GM13977 (cell line): ENCODE measurements at regions not wholly inside any gene's neighbourhood (a gene's known extent, or its start where the extent isn't known, plus 50 kb on each side); places are given as distances from the start of the nearest gene placed in this dataset.

Experiments
- DNase-seq: peaks from one replicate; pipeline ENCODE4 v3.0.0; 2012; ENCODE audit warnings: low spot score
- CTCF ChIP-seq: IDR thresholded peaks from 2 replicates; pipeline ENCODE4 v1.5.1; 2012; ENCODE audit warnings: mild to moderate bottlenecking, control low read depth; ENCODE audit not compliant: insufficient read depth; ENCODE audit errors: extremely low read depth, missing control alignments
- in situ Hi-C: fragments of 300-500 bp; cut with MboI; formaldehyde crosslinking; loops from one replicate; pipeline ENCODE4 v1.12.0; 2022; ENCODE audit warnings: low sequenced_read_pairs, low pct_unique_long_range_greater_than_20kb, mixed read lengths, inconsistent platforms; ENCODE audit not compliant: unreplicated experiment

DNA sequence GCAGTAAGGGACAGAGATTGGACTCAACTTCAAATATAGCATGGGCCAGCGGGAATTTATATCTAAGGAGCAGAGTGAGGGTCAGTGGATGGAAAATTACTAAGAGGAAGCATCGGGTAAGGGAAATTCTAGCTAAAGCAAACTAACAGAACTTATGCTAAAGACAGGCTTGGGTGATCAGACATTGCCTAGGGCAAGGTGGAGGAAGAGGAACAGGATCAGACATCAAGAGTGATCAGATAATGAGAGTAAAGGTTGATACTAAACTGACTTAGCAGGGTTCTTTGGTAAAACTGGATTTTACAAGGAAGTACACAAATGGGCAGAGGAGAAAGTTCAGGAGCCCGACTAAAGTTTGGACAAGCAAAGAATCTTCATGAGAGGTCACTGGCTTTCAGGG lies 86.3 kb upstream of the TOM1L1 start:
- no peak for TF ChIP-seq CTCF
- DNase-seq = no peak
- in situ Hi-C loops = no loop called here

DNA sequence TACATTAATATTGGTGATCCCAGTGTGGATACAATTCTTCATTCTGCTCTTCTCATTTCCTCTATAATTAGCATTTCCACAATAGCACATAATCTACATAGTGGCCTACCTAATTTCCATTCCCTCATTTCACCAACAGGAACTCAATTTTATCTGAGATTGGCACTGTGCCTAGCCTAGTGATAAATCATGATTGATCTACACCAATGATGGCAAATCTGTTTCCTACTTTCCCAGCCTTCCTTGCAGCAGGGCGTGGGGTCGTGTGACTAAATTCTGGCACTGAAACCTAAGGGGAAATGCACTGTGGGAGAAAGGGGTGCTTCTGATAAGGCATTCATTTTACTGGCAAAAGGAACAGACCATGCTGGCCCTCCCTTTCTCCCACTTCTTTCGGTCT lies 66.6 kb upstream of the TOM1L1 start:
- in situ Hi-C loops = no loop called here
- TF ChIP-seq CTCF = no peak
- DNase-seq = no peak

DNA sequence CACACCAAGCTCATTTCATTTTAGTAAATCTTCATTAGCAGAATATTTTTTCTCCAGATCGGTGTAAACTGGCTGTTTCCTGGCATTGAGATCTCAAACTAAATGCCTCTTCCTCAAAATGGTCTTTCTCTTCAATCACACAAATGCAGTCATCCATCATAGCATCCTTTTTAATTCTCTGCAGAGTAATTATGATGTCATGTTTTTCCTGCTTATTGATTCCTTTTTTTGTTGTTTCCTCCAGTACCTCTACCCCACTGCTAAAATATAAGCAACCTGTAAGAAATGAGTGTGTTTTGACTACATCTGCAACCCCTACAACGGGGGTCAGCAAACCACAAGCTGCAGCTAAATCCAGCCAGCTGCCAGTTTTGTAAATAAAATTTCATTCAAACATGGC lies 65.6 kb upstream of the TOM1L1 start:
- DNase-seq = no peak
- no peak for TF ChIP-seq CTCF
- in situ Hi-C loops = no loop called here

DNA sequence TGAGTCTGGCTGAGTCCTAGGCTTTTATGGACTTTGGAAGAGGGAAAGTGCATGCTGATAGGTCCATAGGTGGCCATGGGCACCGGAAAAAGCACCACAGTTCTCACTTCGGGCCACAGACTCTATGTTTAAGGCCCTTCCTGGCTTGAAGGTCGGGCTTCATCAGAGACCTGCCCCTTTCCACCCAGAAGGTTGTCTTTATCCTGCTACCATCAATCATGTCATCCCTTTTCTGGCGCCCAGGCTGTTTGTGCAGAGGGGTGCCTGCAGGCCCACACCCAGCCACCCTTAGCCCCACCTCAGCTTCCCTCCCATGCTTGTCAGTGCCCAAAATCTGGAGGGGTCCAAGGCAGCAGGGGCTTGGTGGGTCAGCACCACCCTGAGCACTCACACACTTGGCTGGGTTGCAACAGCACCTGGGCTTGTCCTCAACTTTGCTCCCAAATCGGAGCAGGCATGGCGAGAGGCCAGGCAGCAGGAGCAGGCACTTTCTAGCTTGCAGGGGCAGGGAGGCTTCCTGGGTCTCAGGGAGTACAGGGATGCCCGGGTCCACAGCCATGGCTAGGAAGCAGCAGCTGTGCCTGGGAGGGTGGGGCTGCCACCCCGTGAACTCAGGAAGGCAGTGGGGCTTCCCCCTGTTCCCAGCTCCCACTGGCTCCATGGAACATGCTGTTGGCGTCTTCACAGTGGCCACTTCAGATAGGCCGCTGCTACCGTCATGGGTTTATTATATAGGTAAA lies 63.8 kb upstream of the TOM1L1 start:
- in situ Hi-C loops = no loop called here
- no peak for TF ChIP-seq CTCF
- DNase-seq = no peak

GRCh38 chr17:54838651-54839421 lies 61.8 kb upstream of the TOM1L1 start:
- DNase-seq = no peak
- TF ChIP-seq CTCF = no peak
- in situ Hi-C loops = no loop called here

GRCh38 chr17:54839447-54839846 lies 61.2 kb upstream of the TOM1L1 start:
- DNase-seq = no peak
- in situ Hi-C loops = no loop called here
- TF ChIP-seq CTCF = no peak
